ENCODE measurements at regions not wholly inside any gene's neighbourhood (a gene's known extent, or its start where the extent isn't known, plus 50 kb on each side); places are given as distances from the start of the nearest gene placed in this dataset.
"Not testable (repeated sequence)": the region's sequence is repeated elsewhere in the genome, so short reads cannot be mapped to it uniquely, and the experiment has no call there.

DNA sequence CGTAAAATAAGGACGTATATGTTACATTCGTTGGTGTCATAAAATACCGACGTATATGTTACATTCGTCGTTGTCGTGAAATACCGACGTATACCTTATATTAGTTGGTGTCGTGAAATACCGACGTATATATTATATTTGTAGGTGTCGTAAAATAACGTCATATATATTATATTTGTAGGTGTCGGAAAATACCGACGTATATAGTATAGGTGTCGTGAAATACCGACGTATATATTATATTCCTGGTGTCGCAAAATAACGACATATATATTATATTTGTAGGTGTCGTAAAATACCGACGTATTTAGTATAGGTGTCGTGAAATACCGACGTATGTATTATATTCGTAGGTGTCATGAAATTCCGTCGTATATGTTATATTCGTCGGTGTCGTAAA lies 459.5 kb downstream of the CPXCR1 start:
- H3K9me3 ChIP-seq (replicated peaks in 1 of 11): peaks cover 28 to 57% (median 39%) of the 10 kb centered on the region in 11 experiments
- not testable (repeated sequence) for H3K4me3 ChIP-seq, H3K27me3 ChIP-seq, H3K36me3 ChIP-seq, H3K4me2 ChIP-seq, H3K4me1 ChIP-seq, H4K20me1 ChIP-seq, H3K27ac ChIP-seq, H3K9ac ChIP-seq

DNA sequence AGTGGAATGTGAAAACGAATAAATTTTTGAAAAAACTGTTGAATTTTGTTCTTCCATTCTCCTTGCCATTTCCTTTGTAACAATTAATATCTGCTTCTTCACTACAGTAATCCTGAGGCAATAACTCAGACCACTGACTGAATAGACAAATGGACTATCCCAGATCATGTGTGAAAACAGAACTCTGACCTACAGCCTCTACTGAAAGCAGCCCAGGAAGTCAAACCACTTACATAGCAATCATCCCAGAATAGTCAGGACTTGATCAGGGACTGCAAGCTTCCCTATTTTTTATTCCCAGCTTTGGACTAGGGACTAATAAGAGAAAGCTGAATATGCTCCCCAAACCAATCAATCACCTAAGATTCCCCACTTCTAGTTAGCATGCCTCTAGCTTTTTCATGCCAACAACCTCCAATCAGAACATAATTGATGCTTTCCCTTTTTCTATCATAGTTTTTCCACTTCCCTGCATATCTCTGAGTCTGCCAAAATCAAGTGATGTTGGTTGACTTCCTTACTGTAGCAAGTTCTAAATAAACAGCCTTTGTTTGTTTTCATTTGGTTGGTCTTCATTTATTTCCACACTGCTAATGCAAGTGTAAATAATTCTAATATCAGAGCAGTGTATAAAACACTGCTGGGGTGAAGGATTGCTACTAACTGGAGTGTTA lies 467.9 kb downstream of the CPXCR1 start:
- peaks cover 0 to 12% (median 5%) of the 10 kb centered on the region in 11 experiments; a peak in 8 of 22 replicates for H3K27me3 ChIP-seq
- H3K4me1 ChIP-seq; H3K36me3 ChIP-seq; H3K9me3 ChIP-seq (replicated peaks in 1 of 11); H3K27ac ChIP-seq; H3K4me2 ChIP-seq; H3K9ac ChIP-seq; H4K20me1 ChIP-seq; H3K4me3 ChIP-seq: not testable (repeated sequence)

DNA sequence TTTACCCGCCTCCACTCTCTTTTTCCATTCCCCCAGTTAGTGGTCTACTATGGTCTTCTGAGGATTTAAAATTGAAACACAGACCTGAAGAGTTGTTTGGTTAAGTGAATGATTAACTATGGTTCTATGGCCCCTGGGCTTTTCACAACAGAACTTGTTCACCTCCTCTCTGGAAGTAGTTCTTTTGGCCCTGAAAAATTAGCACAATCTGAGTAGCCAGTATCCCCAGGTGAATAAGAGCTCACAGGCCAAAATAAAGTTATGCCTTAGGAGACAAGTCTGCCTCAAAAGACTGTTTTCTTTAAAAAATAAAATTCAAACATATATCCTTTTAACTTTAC lies 468.4 kb downstream of the CPXCR1 start:
- not testable (repeated sequence) for H3K9ac ChIP-seq; H3K4me1 ChIP-seq; H3K4me2 ChIP-seq; H4K20me1 ChIP-seq; H3K27ac ChIP-seq; H3K36me3 ChIP-seq; H3K9me3 ChIP-seq (replicated peaks in 1 of 11); H3K4me3 ChIP-seq
- H3K27me3 ChIP-seq: peaks cover 0 to 12% (median 5%) of the 10 kb centered on the region in 11 experiments; a peak in 8 of 22 replicates

All from BLaER1 treated with 17β-estradiol and CSF1 and Interleukin-3, amounts not matched to agents 10 nM and 100 nM (cell line).